Transverse colon (tissue), 4 donors: ENCODE measurements at regions not wholly inside any gene's neighbourhood (a gene's known extent, or its start where the extent isn't known, plus 50 kb on each side); places are given as distances from the start of the nearest gene placed in this dataset.

ENCODE experiments used
- EP300 ChIP-seq: sonication (generic); formaldehyde crosslinking; IDR thresholded peaks from one replicate; pipeline ENCODE4 v1.6.1; 2017; ENCODE audit warnings: antibody characterized with exemption, low read depth
- POLR2AphosphoS5 ChIP-seq, 3 donors: sonication (generic); formaldehyde crosslinking; IDR thresholded peaks; one replicate each; pipeline ENCODE4 v1.6.1; 2016; ENCODE audit warnings: antibody characterized with exemption in 3 of 3
- TF ChIP-seq, protein P1 (sequence below), 5 experiments: fragments of 200-600 bp in 3 of 5; fragments of 450-650 bp in 2 of 5; sonication (generic) in 3 of 5; IDR thresholded peaks; 1 replicate in 2 of 5; 2 replicates in 3 of 5; pipeline ENCODE4 v1.5.1; 2016 to 2017; ENCODE audit warnings: antibody characterized with exemption in 5 of 5, inconsistent platforms in 3 of 5, mild to moderate bottlenecking in 2 of 5, moderate library complexity in 1 of 5

DNA sequence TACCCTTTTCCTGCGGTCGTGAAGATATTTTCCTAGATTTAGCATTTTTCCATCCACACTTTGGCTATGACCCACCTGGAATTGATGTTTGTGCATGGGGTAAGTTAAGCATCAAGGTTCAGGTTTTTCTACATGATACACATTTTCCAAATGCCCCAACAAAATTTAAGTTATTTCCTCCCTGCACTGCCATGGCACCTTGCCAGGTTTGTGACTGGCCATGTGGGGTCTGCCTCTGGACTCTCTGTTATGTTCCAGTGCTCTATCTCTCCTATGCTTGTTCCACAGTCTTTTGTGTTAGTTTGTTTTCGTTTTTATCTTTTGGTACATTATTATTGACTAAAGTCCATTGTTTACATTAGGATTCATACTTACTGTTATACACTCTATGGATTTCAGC, 934.3 kb downstream of the TBC1D22A start:
- TF ChIP-seq, protein P1, sequence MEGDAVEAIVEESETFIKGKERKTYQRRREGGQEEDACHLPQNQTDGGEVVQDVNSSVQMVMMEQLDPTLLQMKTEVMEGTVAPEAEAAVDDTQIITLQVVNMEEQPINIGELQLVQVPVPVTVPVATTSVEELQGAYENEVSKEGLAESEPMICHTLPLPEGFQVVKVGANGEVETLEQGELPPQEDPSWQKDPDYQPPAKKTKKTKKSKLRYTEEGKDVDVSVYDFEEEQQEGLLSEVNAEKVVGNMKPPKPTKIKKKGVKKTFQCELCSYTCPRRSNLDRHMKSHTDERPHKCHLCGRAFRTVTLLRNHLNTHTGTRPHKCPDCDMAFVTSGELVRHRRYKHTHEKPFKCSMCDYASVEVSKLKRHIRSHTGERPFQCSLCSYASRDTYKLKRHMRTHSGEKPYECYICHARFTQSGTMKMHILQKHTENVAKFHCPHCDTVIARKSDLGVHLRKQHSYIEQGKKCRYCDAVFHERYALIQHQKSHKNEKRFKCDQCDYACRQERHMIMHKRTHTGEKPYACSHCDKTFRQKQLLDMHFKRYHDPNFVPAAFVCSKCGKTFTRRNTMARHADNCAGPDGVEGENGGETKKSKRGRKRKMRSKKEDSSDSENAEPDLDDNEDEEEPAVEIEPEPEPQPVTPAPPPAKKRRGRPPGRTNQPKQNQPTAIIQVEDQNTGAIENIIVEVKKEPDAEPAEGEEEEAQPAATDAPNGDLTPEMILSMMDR (IDR thresholded peaks at IDR 0.05) = no peak
- TF ChIP-seq EP300 = no peak
- no peak for TF ChIP-seq POLR2AphosphoS5 (IDR thresholded peaks at IDR 0.05)
